GM18505 (cell line): ENCODE measurements at regions not wholly inside any gene's neighbourhood (a gene's known extent, or its start where the extent isn't known, plus 50 kb on each side); places are given as distances from the start of the nearest gene placed in this dataset.
"Not testable (repeated sequence)": the region's sequence is repeated elsewhere in the genome, so short reads cannot be mapped to it uniquely, and the experiment has no call there.

Source experiments
- ATAC-seq: cut with Tn5 transposase; IDR thresholded peaks from one replicate; pipeline ENCODE4 v1.9.1; 2021; ENCODE audit not compliant: unreplicated experiment
- POLR2A ChIP-seq: IDR thresholded peaks from 4 replicates; pipeline ENCODE4 v1.6.1; 2011; ENCODE audit warnings: borderline replicate concordance; ENCODE audit not compliant: insufficient read depth, insufficient read length; ENCODE audit errors: extremely low read depth

DNA sequence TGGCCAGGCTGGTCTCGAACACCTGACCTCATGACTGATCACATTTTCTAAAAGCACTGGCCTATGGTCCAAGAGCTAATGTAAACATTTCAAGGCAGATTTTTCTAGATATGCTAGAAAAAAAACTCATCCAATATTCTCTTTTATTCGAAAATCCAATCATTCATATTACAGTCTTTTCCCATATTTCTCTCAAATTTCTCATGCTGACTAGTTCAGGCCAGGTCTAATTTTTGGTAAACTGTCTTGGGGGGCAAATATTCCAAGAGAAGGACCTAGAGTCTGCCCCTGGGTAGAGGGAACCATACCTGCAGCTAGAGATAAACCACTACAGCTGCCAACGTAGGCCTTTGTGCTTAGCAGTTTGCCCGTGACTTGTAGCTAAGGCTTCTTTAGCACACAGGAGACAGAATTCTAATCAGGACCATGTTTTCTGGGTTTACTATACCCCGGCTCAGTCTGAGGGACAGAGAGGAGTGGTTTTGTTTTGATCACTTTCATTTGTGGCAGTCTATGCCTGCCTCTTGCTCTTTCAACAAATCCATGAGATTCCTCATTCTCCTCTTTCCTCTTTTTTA is 71.8 kb upstream of the CITED2 start:
- TF ChIP-seq POLR2A: no peak
- no peak for ATAC-seq

DNA sequence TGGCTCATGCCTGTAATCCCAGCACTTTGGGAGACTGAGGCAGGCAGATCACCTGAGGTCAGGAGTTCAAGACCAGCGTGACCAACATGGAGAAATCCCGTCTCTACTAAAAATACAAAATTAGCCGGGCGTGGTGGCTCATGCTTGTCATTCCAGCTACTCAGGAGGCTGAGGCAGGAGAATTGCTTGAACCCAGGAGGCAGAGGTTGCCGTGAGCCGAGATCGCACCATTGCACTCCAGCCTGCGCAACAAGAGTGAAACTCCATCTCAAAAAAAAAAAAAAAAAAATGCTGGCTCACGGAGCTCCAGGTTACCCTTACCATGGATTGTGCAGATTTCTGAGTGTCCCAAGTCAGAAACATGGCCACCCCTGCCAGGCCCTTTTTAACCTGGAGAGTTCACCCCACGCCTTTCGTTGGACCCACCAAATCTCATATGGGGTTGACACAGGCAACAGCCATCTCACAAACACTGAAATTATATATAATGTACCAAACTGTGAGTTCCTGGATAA is 69.9 kb upstream of the CITED2 start:
- not testable (repeated sequence) for ATAC-seq

GRCh38 chr6:139443231-139444112 is 69.0 kb upstream of the CITED2 start:
- ATAC-seq: no peak
- no peak for TF ChIP-seq POLR2A

GRCh38 chr6:139442188-139442671 is 67.8 kb upstream of the CITED2 start:
- TF ChIP-seq POLR2A: no peak
- no peak for ATAC-seq

DNA sequence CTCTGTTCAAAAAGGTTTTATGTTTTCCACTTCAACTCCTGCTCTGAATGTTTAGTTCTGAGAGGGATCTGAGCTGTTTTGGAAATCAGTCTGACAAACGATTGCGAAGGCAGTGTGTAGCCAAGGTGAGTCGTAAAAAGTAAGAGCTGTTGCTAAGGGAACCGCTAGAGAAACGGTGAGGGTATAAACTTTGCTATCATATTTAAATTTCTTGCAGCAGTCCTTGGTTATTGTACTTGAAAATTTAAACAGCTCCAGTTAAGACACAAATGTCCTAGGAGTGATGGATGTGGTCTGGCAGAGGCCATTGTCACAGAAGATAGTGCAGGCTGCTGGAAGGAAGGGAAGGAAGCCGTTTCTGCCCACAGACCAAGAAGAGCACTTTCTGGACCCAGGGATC is 64.9 kb upstream of the CITED2 start:
- TF ChIP-seq POLR2A: no peak
- ATAC-seq: no peak

GRCh38 chr6:139438775-139439174 is 64.3 kb upstream of the CITED2 start:
- TF ChIP-seq POLR2A: no peak
- no peak for ATAC-seq

- no peak for TF ChIP-seq POLR2A
- no peak for ATAC-seq
Observed at GRCh38 chr6:139436957-139437348, 62.5 kb upstream of the CITED2 start.

DNA sequence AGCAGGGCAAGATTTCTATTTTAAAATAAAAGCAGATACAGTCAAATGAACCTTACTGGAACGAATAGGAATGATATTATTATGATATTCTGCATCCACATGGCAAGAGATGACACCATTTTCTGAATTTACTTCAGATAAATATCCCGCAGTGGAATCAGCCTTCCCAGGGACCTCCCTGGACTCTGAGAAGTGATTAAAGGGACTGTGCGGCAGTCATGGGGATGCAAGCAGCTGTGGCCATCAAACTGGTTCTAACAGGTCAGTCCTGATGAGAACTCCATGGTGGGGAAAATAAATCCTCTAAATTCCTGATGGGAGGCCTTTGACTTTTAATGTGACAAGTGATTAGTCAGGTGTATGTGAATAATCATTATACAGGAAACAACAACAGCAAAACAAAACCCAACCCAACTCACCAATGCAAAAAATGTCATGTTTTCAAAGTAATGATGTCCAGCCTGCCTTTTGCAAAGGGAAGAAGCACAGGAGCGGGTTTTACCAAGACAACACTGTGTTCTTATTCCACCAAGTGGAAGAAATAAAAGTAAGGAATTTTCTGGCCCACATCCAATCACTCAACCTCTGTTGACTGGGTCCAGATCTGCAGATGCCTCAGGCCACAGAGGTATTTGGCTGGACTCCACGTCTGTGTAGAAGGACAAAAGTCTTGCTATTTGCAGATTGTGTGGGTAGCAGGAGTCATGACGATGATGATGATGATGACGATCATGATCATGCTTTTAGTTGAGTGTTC is 61.9 kb upstream of the CITED2 start:
- no peak for TF ChIP-seq POLR2A
- no peak for ATAC-seq

DNA sequence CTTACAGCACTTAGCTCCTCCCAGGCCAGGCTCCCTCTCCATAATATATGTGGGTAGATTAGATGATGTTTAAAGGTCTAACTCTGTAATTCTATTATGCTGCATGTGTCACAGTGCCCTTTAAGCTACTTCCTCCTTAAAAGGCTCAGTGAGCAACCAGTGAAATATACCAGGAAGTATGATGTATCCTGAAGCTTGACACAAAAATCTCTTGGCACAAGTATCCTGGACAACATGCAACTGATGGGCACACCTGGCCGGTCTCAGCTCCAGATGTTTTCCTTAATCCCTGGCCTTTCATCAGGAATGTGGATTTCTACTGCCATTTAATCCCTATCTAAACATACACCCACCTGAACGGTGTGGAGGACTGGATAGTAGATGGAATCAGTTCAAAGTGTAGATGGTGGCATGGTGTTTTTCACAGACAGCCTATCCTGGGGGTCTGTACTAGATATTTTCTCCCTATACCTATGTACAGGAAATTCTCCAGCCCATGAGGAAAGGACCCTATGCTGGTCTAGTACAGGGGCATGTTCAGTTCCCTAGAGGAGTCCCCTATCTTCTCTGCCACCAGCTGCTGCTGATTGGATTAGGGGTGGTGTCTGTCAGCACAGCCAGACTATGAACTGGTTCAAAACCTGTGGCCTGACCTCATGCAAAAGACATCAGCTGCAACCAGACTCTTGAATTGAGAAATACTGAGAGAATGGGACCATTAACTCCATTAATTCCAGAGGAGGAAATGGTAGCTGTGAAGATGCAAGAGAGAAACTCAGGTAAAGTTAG is 59.4 kb upstream of the CITED2 start:
- TF ChIP-seq POLR2A: no peak

DNA sequence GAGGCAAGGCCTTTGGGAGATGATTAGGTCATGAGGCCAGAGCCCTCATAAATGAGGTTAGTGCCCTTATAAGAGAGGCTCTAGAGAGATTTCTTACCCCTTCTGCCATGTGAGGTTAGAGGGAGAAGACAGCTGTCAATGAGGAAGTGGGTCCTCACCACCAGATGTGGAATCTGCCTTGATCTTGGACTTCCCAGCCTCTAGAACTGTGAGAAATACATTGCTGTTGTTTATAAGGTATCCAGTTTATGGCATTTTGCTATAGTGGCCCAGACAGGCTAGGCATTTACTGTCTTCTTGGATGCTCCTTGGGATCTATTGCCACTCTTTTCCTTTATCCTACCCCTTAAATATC is 57.1 kb upstream of the CITED2 start:
- TF ChIP-seq POLR2A: no peak
- ATAC-seq: no peak

More for the DNA sequence above, 59.4 kb upstream of the CITED2 start:
- no peak for ATAC-seq

GRCh38 chr6:139430899-139431601 is 56.6 kb upstream of the CITED2 start:
- ATAC-seq: no peak
- no peak for TF ChIP-seq POLR2A

GRCh38 chr6:139429580-139430145 is 55.2 kb upstream of the CITED2 start:
- TF ChIP-seq POLR2A: no peak
- ATAC-seq: no peak
